Caco-2 (cell line): ENCODE measurements at regions not wholly inside any gene's neighbourhood (a gene's known extent, or its start where the extent isn't known, plus 50 kb on each side); places are given as distances from the start of the nearest gene placed in this dataset.

Experiments
- BruUV-seq: library from RNA; stranded (reverse); fragments of 400-500 nt; replicated peaks from 2 replicates; lab custom pipeline; 2021; lab: Mats Ljungman, UMichigan
- CTCF ChIA-PET: fragments of 300-600 bp; sonication (Branson Sonifier 250); formaldehyde crosslinking; loops from one replicate; lab custom pipeline; 2022; ENCODE audit warnings: antibody characterized with exemption; lab: Charles Lee
- POLR2A ChIA-PET: fragments of 300-600 bp; sonication (Branson Sonifier 250); formaldehyde crosslinking; loops from one replicate; lab custom pipeline; 2022; ENCODE audit warnings: antibody characterized with exemption; lab: Charles Lee
- DNase-seq, 2 experiments: peaks; one replicate each; pipeline versions ENCODE4 v3.0.0 to v3.0.0-alpha.2; 2020 to 2022
- H3K27me3 ChIP-seq: replicated peaks from 2 replicates; pipeline ENCODE4 v1.6.0; 2011; ENCODE audit warnings: low read length; ENCODE audit not compliant: control insufficient read depth, insufficient read depth
- H3K36me3 ChIP-seq: 2 replicates; pipeline ENCODE4 v1.5.1; 2011; ENCODE audit warnings: low read length; ENCODE audit not compliant: control insufficient read depth, insufficient read depth
- H3K4me1 ChIP-seq: fragments of 250-450 bp; sonication (Bioruptor Pico); 2 replicates; pipeline ENCODE4 v1.5.1; 2020; ENCODE audit warnings: mild to moderate bottlenecking
- H3K4me3 ChIP-seq: 2 replicates; pipeline ENCODE4 v1.5.1; 2011; ENCODE audit warnings: low read depth, mild to moderate bottlenecking, control low read depth, low read length
- H3K9me3 ChIP-seq: fragments of 250-450 bp; sonication (Bioruptor Pico); 2 replicates; pipeline ENCODE4 v1.5.1; 2020; ENCODE audit warnings: mild to moderate bottlenecking, moderate library complexity
- H3K27ac Mint-ChIP-seq: one replicate; pipeline ENCODE4 v1.8.0; 2022; ENCODE audit warnings: mixed read lengths; ENCODE audit not compliant: unreplicated experiment
- H3K27me3 Mint-ChIP-seq: one replicate; pipeline ENCODE4 v1.8.0; 2022; ENCODE audit warnings: mixed read lengths; ENCODE audit not compliant: insufficient read depth, unreplicated experiment
- H3K36me3 Mint-ChIP-seq: one replicate; pipeline ENCODE4 v1.8.0; 2022; ENCODE audit warnings: mild to moderate bottlenecking, mixed read lengths; ENCODE audit not compliant: insufficient read depth, unreplicated experiment
- H3K4me1 Mint-ChIP-seq: one replicate; pipeline ENCODE4 v1.8.0; 2022; ENCODE audit warnings: low read depth, mixed read lengths; ENCODE audit not compliant: unreplicated experiment
- H3K4me3 Mint-ChIP-seq: one replicate; pipeline ENCODE4 v1.8.0; 2022; ENCODE audit warnings: mild to moderate bottlenecking, moderate library complexity, mixed read lengths; ENCODE audit not compliant: unreplicated experiment
- H3K9me3 Mint-ChIP-seq: one replicate; pipeline ENCODE4 v1.8.0; 2022; ENCODE audit warnings: mixed read lengths; ENCODE audit not compliant: unreplicated experiment
- intact Hi-C: fragments of 100-400 bp; cut with micrococcal nuclease; formaldehyde crosslinking; loops from one replicate; pipeline ENCODE4 v1.10.0; 2022; ENCODE audit not compliant: unreplicated experiment
- TF ChIP-seq, protein P1 (sequence below), 2 experiments: fragments of 200-600 bp in 1 of 2; IDR thresholded peaks; 1 replicate in 1 of 2; 2 replicates in 1 of 2; pipeline versions ENCODE4 v1.5.1 to v1.8.0; 2011 to 2022; ENCODE audit warnings: antibody characterized with exemption in 1 of 2, control low read depth in 1 of 2, inconsistent platforms in 1 of 2, low read depth in 1 of 2, low read length in 1 of 2, mild to moderate bottlenecking in 1 of 2, moderate library complexity in 1 of 2; ENCODE audit not compliant: insufficient read depth in 1 of 2, severe bottlenecking in 1 of 2, unreplicated experiment in 1 of 2

DNA sequence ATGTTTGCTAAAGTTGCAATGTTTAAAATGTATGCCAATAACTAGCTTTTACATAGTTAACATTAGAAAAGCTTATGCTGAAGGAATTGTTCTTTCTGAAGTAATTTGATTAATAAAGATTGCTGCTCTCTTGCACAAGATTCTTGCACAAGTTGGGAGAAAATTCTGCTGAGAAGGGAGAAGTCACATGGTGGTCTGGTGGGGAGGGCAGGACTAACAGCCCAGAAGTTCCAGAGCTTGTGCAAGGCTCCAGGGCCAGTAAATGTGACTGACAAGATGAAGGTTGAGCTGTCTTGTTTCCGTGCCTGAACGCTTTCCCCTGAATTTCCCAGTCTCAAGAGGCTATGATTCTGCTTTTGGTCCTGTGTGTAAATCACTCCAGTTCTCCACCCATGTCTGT, 112.9 kb upstream of the VCX start:
- POLR2A ChIA-PET, result no interaction called here
- TF ChIP-seq, protein P1, sequence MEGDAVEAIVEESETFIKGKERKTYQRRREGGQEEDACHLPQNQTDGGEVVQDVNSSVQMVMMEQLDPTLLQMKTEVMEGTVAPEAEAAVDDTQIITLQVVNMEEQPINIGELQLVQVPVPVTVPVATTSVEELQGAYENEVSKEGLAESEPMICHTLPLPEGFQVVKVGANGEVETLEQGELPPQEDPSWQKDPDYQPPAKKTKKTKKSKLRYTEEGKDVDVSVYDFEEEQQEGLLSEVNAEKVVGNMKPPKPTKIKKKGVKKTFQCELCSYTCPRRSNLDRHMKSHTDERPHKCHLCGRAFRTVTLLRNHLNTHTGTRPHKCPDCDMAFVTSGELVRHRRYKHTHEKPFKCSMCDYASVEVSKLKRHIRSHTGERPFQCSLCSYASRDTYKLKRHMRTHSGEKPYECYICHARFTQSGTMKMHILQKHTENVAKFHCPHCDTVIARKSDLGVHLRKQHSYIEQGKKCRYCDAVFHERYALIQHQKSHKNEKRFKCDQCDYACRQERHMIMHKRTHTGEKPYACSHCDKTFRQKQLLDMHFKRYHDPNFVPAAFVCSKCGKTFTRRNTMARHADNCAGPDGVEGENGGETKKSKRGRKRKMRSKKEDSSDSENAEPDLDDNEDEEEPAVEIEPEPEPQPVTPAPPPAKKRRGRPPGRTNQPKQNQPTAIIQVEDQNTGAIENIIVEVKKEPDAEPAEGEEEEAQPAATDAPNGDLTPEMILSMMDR (IDR thresholded peaks at IDR 0.05; ENCODE audit: insufficient read depth in 1 of 2, low read depth in 1 of 2, low read length in 1 of 2, severe bottlenecking in 1 of 2, unreplicated experiment in 1 of 2), result no peak

DNA sequence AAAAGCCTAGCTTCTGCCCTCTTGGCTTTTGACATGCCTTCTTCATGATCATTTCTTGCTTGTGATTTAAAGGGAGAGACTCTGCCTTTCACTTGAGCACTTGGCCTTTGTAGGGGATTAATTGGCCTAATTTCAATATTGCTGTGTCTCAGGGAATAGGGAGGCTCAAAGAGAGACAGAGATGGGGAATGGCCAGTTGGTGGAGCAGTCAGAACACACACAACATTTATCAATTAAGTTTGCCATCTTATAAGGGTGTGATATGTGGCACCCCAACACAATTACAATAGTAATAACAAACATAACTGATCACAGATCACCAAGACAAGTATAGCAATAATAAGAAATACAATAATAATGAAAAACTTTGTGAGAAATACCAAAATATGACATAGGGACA, 122.5 kb upstream of the VCX start:
- no peaks in the 10 kb centered on the region for H3K36me3 Mint-ChIP-seq
- ChIA-PET CTCF (no interaction called here), POLR2A (no interaction called here)
- Histone ChIP-seq H3K27me3 (no peaks in the 10 kb centered on the region), H3K9me3 (no peaks in the 10 kb centered on the region), H3K4me3 (no peak overlapping the region), H3K4me1 (no peaks in the 10 kb centered on the region), H3K36me3 (no peaks in the 10 kb centered on the region)
- no peaks in the 10 kb centered on the region for H3K4me1 Mint-ChIP-seq
- no peak for DNase-seq
- TF ChIP-seq, protein P1 (IDR thresholded peaks at IDR 0.05; ENCODE audit: insufficient read depth in 1 of 2, low read depth in 1 of 2, low read length in 1 of 2, severe bottlenecking in 1 of 2, unreplicated experiment in 1 of 2), result no peak
- H3K4me3 Mint-ChIP-seq, result no peak overlapping the region
- H3K9me3 Mint-ChIP-seq, result no peaks in the 10 kb centered on the region
- H3K27ac Mint-ChIP-seq, result no peak overlapping the region
- no peaks in the 10 kb centered on the region for H3K27me3 Mint-ChIP-seq
- intact Hi-C loops, result loop anchor here (1.0 to 10.0 kb wide), 2 partner anchors 94 to 206 kb away; no protein-coding TSS in a partner anchor
- BruUV-seq, result no TSS peak

More for the DNA sequence above, 112.9 kb upstream of the VCX start:
- no peaks in the 10 kb centered on the region for H3K36me3 ChIP-seq
- Mint-ChIP-seq H3K27ac (no peak overlapping the region), H3K9me3 (no peaks in the 10 kb centered on the region), H3K36me3 (no peaks in the 10 kb centered on the region), H3K27me3 (no peaks in the 10 kb centered on the region), H3K4me1 (no peaks in the 10 kb centered on the region), H3K4me3 (no peak overlapping the region)
- H3K27me3 ChIP-seq, result no peaks in the 10 kb centered on the region
- intact Hi-C loops, result no loop called here
- no peaks in the 10 kb centered on the region for H3K9me3 ChIP-seq
- H3K4me1 ChIP-seq, result no peaks in the 10 kb centered on the region
- peak in 1 of 2 experiments; percentile 2 for DNase-seq
- H3K4me3 ChIP-seq, result no peak overlapping the region
- no TSS peak for BruUV-seq
- CTCF ChIA-PET, result no interaction called here

DNA sequence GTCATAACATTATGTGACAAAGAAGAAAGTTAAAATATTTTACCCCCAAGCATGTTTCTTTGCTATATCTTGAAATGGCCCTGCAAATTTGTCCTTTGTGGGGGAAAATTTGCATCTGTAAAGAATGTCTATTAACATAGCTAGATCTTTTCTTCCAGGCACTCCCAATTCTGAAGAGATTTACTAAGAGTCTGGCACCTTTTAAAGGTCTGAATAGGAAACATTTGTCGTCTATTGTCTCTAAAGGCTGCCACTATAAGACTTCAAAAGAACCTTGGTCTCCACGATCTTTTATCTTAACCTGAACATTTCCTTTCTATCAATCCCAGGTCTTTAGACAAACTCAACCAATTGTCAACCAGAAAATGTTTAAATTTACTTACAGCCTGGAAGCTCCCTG, 128.6 kb upstream of the VCX start:
- no peaks in the 10 kb centered on the region for H3K36me3 Mint-ChIP-seq
- H3K4me3 Mint-ChIP-seq, result no peak overlapping the region
- Histone ChIP-seq H3K27me3 (no peaks in the 10 kb centered on the region), H3K9me3 (no peaks in the 10 kb centered on the region), H3K4me3 (no peak overlapping the region), H3K4me1 (no peaks in the 10 kb centered on the region), H3K36me3 (no peaks in the 10 kb centered on the region)
- BruUV-seq, result no TSS peak
- TF ChIP-seq, protein P1 (IDR thresholded peaks at IDR 0.05; ENCODE audit: insufficient read depth in 1 of 2, low read depth in 1 of 2, low read length in 1 of 2, severe bottlenecking in 1 of 2, unreplicated experiment in 1 of 2), result no peak
- no peak for DNase-seq
- H3K27me3 Mint-ChIP-seq, result no peaks in the 10 kb centered on the region
- POLR2A ChIA-PET, result no interaction called here
- CTCF ChIA-PET, result no interaction called here
- H3K4me1 Mint-ChIP-seq, result no peaks in the 10 kb centered on the region
- intact Hi-C loops, result no loop called here
- no peak overlapping the region for H3K27ac Mint-ChIP-seq
- no peaks in the 10 kb centered on the region for H3K9me3 Mint-ChIP-seq
